DOHH2 (cell line): ENCODE measurements at regions not wholly inside any gene's neighbourhood (a gene's known extent, or its start where the extent isn't known, plus 50 kb on each side); places are given as distances from the start of the nearest gene placed in this dataset.

Experiments
- H3F3A ChIP-seq: fragments of 200-600 bp; sonication (generic), shearing (Covaris generic); 2 replicates; pipeline ENCODE4 v1.6.0; 2016; ENCODE audit warnings: antibody characterized with exemption, mild to moderate bottlenecking; ENCODE audit not compliant: control insufficient read depth, insufficient read depth
- H3K27ac ChIP-seq: fragments of 200-600 bp; sonication (generic); 2 replicates; pipeline ENCODE4 v1.5.1; 2014; ENCODE audit warnings: low read depth, mild to moderate bottlenecking, low read length, moderate library complexity
- H3K27me3 ChIP-seq: fragments of 200-600 bp; sonication (generic); 2 replicates; pipeline ENCODE4 v1.6.1; 2014; ENCODE audit warnings: mild to moderate bottlenecking, low read length, mixed read lengths; ENCODE audit not compliant: control insufficient read depth
- H3K36me3 ChIP-seq: fragments of 200-600 bp; sonication (generic); 2 replicates; pipeline ENCODE4 v1.6.1; 2014; ENCODE audit warnings: mild to moderate bottlenecking, low read length, moderate library complexity, mixed read lengths; ENCODE audit not compliant: control insufficient read depth
- H3K4me1 ChIP-seq: fragments of 200-600 bp; sonication (generic); 2 replicates; pipeline ENCODE4 v1.6.1; 2014; ENCODE audit warnings: mild to moderate bottlenecking, low read length, mixed read lengths; ENCODE audit not compliant: control insufficient read depth
- H3K4me2 ChIP-seq: fragments of 200-600 bp; sonication (generic); 2 replicates; pipeline ENCODE4 v1.6.0; 2014; ENCODE audit warnings: mild to moderate bottlenecking, low read length, moderate library complexity
- H3K4me3 ChIP-seq: fragments of 200-600 bp; sonication (generic); 2 replicates; pipeline ENCODE4 v1.5.1; 2014; ENCODE audit warnings: mild to moderate bottlenecking, low read length, mixed read lengths
- H3K79me2 ChIP-seq: fragments of 200-600 bp; sonication (generic); 2 replicates; pipeline ENCODE4 v1.6.1; 2014; ENCODE audit warnings: mild to moderate bottlenecking, low read length, mixed read lengths; ENCODE audit not compliant: control insufficient read depth
- H3K9me2 ChIP-seq: fragments of 200-600 bp; sonication (generic); replicated peaks from 2 replicates; pipeline ENCODE4 v1.6.1; 2014; ENCODE audit warnings: mild to moderate bottlenecking, low read length, mixed read lengths; ENCODE audit not compliant: control insufficient read depth
- H3K9me3 ChIP-seq: fragments of 200-600 bp; sonication (generic); 2 replicates; pipeline ENCODE4 v1.6.1; 2014; ENCODE audit warnings: antibody characterized with exemption, low read length, mixed read lengths; ENCODE audit not compliant: control insufficient read depth, insufficient read depth
- H4K20me1 ChIP-seq: fragments of 200-600 bp; sonication (generic); 2 replicates; pipeline ENCODE4 v1.6.0; 2014; ENCODE audit warnings: low read depth, mild to moderate bottlenecking, antibody characterized with exemption, low read length, moderate library complexity; ENCODE audit not compliant: control insufficient read depth, insufficient read depth
- CTCF ChIP-seq: fragments of 200-600 bp; sonication (generic); IDR thresholded peaks from one replicate; pipeline ENCODE4 v1.5.1; 2014; ENCODE audit warnings: antibody characterized with exemption, mild to moderate bottlenecking, low read depth, low read length; ENCODE audit not compliant: poor library complexity, severe bottlenecking
- EZH2phosphoT487 ChIP-seq: fragments of 200-600 bp; sonication (generic); IDR thresholded peaks from 2 replicates; pipeline ENCODE4 v1.6.1; 2017; ENCODE audit warnings: borderline replicate concordance, mild to moderate bottlenecking, antibody characterized with exemption, low read length, moderate library complexity, mixed read lengths

- no peak overlapping the region for H3K4me3 ChIP-seq
Observed at GRCh38 chr3:72515941-72516340, 332.3 kb downstream of the SHQ1 start.

GRCh38 chr3:72515281-72515680 is 333.0 kb downstream of the SHQ1 start:
- Histone ChIP-seq H3K4me2 (no peak overlapping the region), H3F3A (no peaks in the 10 kb centered on the region), H3K79me2 (no peaks in the 10 kb centered on the region), H4K20me1 (no peaks in the 10 kb centered on the region), H3K36me3 (no peaks in the 10 kb centered on the region), H3K4me1 (peaks cover 7% of the 10 kb centered on the region), H3K4me3 (no peak overlapping the region), H3K27me3 (peaks cover 5% of the 10 kb centered on the region), H3K9me3 (no peaks in the 10 kb centered on the region), H3K27ac (no peak overlapping the region), H3K9me2 (no peaks in the 10 kb centered on the region)
- TF ChIP-seq EZH2phosphoT487 (no peak), CTCF (no peak)

More at GRCh38 chr3:72515941-72516340, 332.3 kb downstream of the SHQ1 start:
- no peaks in the 10 kb centered on the region for H4K20me1 ChIP-seq
- no peaks in the 10 kb centered on the region for H3F3A ChIP-seq
- no peaks in the 10 kb centered on the region for H3K9me2 ChIP-seq
- H3K4me2 ChIP-seq, result no peak overlapping the region
- no peak overlapping the region for H3K27ac ChIP-seq
- TF ChIP-seq EZH2phosphoT487 (no peak), CTCF (no peak)
- H3K79me2 ChIP-seq, result no peaks in the 10 kb centered on the region
- H3K36me3 ChIP-seq, result no peaks in the 10 kb centered on the region
- H3K4me1 ChIP-seq, result peaks cover 7% of the 10 kb centered on the region
- H3K9me3 ChIP-seq, result no peaks in the 10 kb centered on the region
- peaks cover 3% of the 10 kb centered on the region; the same call in 1 of the 2 replicates for H3K27me3 ChIP-seq

GRCh38 chr3:72510247-72510646 is 338.0 kb downstream of the SHQ1 start:
- no peaks in the 10 kb centered on the region for H3K79me2 ChIP-seq
- no peak overlapping the region for H3K27ac ChIP-seq
- H4K20me1 ChIP-seq, result no peaks in the 10 kb centered on the region
- TF ChIP-seq EZH2phosphoT487, result no peak
- TF ChIP-seq CTCF, result no peak
- H3K4me1 ChIP-seq, result no peaks in the 10 kb centered on the region
- H3F3A ChIP-seq, result no peaks in the 10 kb centered on the region
- peaks cover 11% of the 10 kb centered on the region for H3K27me3 ChIP-seq
- H3K4me2 ChIP-seq, result no peak overlapping the region
- no peaks in the 10 kb centered on the region for H3K36me3 ChIP-seq
- H3K9me2 ChIP-seq, result no peaks in the 10 kb centered on the region
- no peak overlapping the region for H3K4me3 ChIP-seq
- no peaks in the 10 kb centered on the region for H3K9me3 ChIP-seq
